ENCODE measurements at regions not wholly inside any gene's neighbourhood (a gene's known extent, or its start where the extent isn't known, plus 50 kb on each side); places are given as distances from the start of the nearest gene placed in this dataset.
"Not testable (repeated sequence)": the region's sequence is repeated elsewhere in the genome, so short reads cannot be mapped to it uniquely, and the experiment has no call there.

DNA sequence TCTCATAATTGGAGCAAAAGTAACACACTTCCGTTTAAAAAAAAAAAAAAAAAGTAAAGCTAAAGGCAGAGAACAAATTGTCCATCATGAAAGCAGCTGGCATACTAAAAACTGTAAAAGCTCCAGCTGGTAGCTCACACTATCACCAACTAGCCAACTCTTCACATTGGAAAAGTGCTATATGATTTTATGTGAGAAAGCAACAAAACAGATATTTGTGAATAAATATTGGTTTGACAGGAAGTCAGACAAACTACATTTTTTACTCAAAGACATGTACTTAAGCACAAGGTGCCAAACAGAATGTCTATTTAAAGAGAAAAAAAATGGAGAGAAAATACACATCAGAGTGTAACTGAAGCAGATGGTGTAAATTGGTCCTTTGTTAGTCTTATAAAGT, 231.2 kb upstream of the CADM2 start:
- Histone ChIP-seq H3K79me2 (ENCODE audit: control insufficient read depth, insufficient read depth, low read length) (no peaks in the 10 kb centered on the region), H3K27ac (ENCODE audit: control insufficient read depth, insufficient read depth) (no peak overlapping the region), H3K4me1 (ENCODE audit: control insufficient read depth, insufficient read depth, low read length) (no peaks in the 10 kb centered on the region), H4K20me1 (ENCODE audit: control insufficient read depth, insufficient read depth) (no peaks in the 10 kb centered on the region), H3K4me2 (ENCODE audit: control insufficient read depth, insufficient read depth) (no peak overlapping the region), H3K4me3 (no peak overlapping the region), H3K36me3 (ENCODE audit: control insufficient read depth in 2 of 2, insufficient read depth in 2 of 2, low read length in 1 of 2) (no peaks in the 10 kb centered on the region), H3K9ac (ENCODE audit: control insufficient read depth, insufficient read depth, low read length) (no peak overlapping the region), H3K27me3 (replicated peaks in 1 of 2; ENCODE audit: control insufficient read depth in 2 of 2, insufficient read depth in 2 of 2, low read length in 1 of 2) (no peaks in the 10 kb centered on the region), H3K9me3 (replicated peaks; ENCODE audit: control insufficient read depth, insufficient read depth, low read length) (no peaks in the 10 kb centered on the region), H2AFZ (ENCODE audit: control insufficient read depth, low read depth, low read length) (no peak overlapping the region)
- ChIA-PET CTCF (no interaction called here), RAD21 (ENCODE audit: unreplicated experiment) (no interaction called here), POLR2A (no interaction called here), SMC1A (ENCODE audit: uncharacterized antibody, unreplicated experiment) (interaction anchor here (0.8 to 0.9 kb wide), 2 partner anchors 10 to 139 kb away, joined by 3 to 4 read pairs; no protein-coding TSS in a partner anchor)
- DNase-seq (ENCODE audit: low read depth, low spot score) = no peak
- WGBS (ENCODE audit: insufficient coverage, insufficient replicate concordance, low lambda C conversion rate, missing lambda C conversion rate) = no CpG with 5 or more reads among the region's 1 CpG
- no peak for ATAC-seq
- BruUV-seq (replicated peaks) = no TSS peak
- in situ Hi-C loops (cut with MboI) = no loop called here
- TF ChIP-seq SPI1 (IDR thresholded peaks at IDR 0.05; ENCODE audit: borderline replicate concordance, insufficient read depth, low read depth, low read length) (no peak), SIX5 (IDR thresholded peaks at IDR 0.05; ENCODE audit: low read depth, low read length, severe bottlenecking) (no peak), SMAD5 (IDR thresholded peaks at IDR 0.05; ENCODE audit: low read depth) (no peak), ZZZ3 (IDR thresholded peaks at IDR 0.05; ENCODE audit: control insufficient read depth, insufficient read length, low read depth) (no peak), MYC (IDR thresholded peaks at IDR 0.05; ENCODE audit: insufficient read depth, insufficient read length, insufficient replicate concordance, low read length, severe bottlenecking) (no peak)
- TF ChIP-seq, protein P1, sequence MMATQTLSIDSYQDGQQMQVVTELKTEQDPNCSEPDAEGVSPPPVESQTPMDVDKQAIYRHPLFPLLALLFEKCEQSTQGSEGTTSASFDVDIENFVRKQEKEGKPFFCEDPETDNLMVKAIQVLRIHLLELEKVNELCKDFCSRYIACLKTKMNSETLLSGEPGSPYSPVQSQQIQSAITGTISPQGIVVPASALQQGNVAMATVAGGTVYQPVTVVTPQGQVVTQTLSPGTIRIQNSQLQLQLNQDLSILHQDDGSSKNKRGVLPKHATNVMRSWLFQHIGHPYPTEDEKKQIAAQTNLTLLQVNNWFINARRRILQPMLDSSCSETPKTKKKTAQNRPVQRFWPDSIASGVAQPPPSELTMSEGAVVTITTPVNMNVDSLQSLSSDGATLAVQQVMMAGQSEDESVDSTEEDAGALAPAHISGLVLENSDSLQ (IDR thresholded peaks at IDR 0.05) = no peak
- FAIRE-seq = no peak
- intact Hi-C loops (cut with micrococcal nuclease; ENCODE audit: unreplicated experiment) = no loop called here

DNA sequence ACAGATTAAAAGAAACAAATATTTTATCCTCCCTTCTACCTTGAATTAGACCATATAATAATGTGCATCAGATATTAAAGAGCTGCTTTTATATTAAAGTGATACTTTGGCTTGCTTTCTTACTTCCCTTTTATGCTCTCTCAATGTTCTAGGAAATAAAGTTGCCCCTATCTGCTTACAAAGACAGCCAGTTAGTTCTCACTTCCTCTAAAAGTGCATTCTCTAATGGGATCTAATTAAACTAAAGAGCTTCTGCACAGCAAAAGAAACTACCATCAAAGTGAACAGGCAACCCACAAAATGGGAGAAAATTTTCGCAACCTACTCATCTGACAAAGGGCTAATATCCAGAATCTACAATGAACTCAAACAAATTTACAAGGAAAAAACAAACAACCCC, 224.1 kb upstream of the CADM2 start:
- ChIA-PET CTCF (interaction anchor here (1.0 kb wide), 1 partner anchor 9 kb away, joined by 3 read pairs; no protein-coding TSS in a partner anchor), RAD21 (ENCODE audit: unreplicated experiment) (interaction anchor here (1.1 kb wide), 1 partner anchor 10 kb away, joined by 3 read pairs; no protein-coding TSS in a partner anchor)
- POLR2A ChIA-PET; H4K20me1 ChIP-seq (ENCODE audit: control insufficient read depth, insufficient read depth); H3K79me2 ChIP-seq (ENCODE audit: control insufficient read depth, insufficient read depth, low read length); H3K27ac ChIP-seq (ENCODE audit: control insufficient read depth, insufficient read depth); H3K4me3 ChIP-seq; H3K4me2 ChIP-seq (ENCODE audit: control insufficient read depth, insufficient read depth); H3K4me1 ChIP-seq (ENCODE audit: control insufficient read depth, insufficient read depth, low read length); H3K36me3 ChIP-seq (ENCODE audit: control insufficient read depth in 2 of 2, insufficient read depth in 2 of 2, low read length in 1 of 2); SMC1A ChIA-PET (ENCODE audit: uncharacterized antibody, unreplicated experiment); H2AFZ ChIP-seq (ENCODE audit: control insufficient read depth, low read depth, low read length); DNase-seq (ENCODE audit: low read depth, low spot score); BruUV-seq (replicated peaks); H3K9me3 ChIP-seq (replicated peaks; ENCODE audit: control insufficient read depth, insufficient read depth, low read length); intact Hi-C loops (cut with micrococcal nuclease; ENCODE audit: unreplicated experiment); H3K27me3 ChIP-seq (replicated peaks in 1 of 2; ENCODE audit: control insufficient read depth in 2 of 2, insufficient read depth in 2 of 2, low read length in 1 of 2); FAIRE-seq; H3K9ac ChIP-seq (ENCODE audit: control insufficient read depth, insufficient read depth, low read length); in situ Hi-C loops (cut with MboI): not testable (repeated sequence)
- TF ChIP-seq IKZF1 (conservative IDR thresholded peaks at IDR 0.05) (0 out of 2 replicates have a peak, but pooled peaks have one; percentile 46), DPF2 (IDR thresholded peaks at IDR 0.05) (0 out of 2 replicates have a peak, but pooled peaks have one; percentile 29), IKZF2 (IDR thresholded peaks at IDR 0.05) (peak; percentile 39 to 59; a peak in 2 of 4 replicates), MTA2 (IDR thresholded peaks at IDR 0.05; ENCODE audit: low read depth) (peak; percentile 81)
- WGBS (ENCODE audit: insufficient coverage, insufficient replicate concordance, low lambda C conversion rate, missing lambda C conversion rate) = no CpG with 5 or more reads among the region's 1 CpG
- ATAC-seq = peak; percentile 67
